Left lobe of liver (tissue), 2 donors: ENCODE measurements at regions not wholly inside any gene's neighbourhood (a gene's known extent, or its start where the extent isn't known, plus 50 kb on each side); places are given as distances from the start of the nearest gene placed in this dataset.
"Not testable (repeated sequence)": the region's sequence is repeated elsewhere in the genome, so short reads cannot be mapped to it uniquely, and the experiment has no call there.

Experiments used
- ATAC-seq: fragments of 200-7000 bp; cut with Tn5 transposase; one replicate; pipeline ENCODE4 v1.9.1; 2020; ENCODE audit warnings: mild to moderate bottlenecking, moderate library complexity
- DNase-seq: peaks from one replicate; pipeline ENCODE4 v3.0.0-alpha.2; 2020; ENCODE audit warnings: low spot score
- donor health status: DM: no; HTN: no; CAD: no; lungs with moderate emphysema.
- donor health status: DM: no; HTN: yes; CAD: no.

DNA sequence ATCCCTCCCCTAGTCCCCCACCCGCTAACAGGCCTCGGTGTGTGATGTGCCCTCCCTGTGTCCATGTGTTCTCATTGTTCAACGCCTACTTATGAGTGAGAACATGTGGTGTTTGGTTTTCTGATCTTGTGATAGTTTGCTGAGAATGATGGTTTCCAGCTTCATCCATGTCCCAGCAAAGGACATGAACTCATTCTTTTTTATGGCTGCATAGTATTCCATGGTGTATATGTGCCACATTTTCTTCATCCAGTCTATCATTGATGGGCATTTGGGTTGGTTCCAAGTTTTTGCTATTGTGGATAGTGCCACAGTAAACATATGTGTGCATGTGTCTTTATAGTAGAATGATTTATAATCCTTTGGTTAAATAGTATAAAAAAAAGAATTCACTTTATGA lies 380.9 kb upstream of the ST8SIA4 start:
- DNase-seq, ATAC-seq: not testable (repeated sequence)

DNA sequence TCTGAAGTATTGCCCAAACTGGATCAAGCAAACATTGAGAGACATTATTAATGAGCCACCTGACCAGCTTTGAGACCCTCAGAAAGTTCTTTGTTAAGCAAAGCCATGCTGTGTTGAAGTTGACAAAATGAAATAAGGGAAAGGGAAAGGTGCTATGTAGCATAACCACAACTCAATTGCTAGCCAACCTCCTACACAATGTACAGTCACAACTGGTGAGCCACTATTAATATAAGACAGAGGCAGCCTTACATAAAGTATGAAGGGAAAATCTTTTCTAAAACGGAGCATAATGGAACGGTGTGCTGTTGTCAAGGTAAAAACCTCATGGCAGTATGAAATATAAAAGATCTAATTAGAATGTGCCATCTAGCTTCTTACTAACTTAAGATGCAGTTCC lies 375.8 kb upstream of the ST8SIA4 start:
- DNase-seq = no peak
- no peak for ATAC-seq

DNA sequence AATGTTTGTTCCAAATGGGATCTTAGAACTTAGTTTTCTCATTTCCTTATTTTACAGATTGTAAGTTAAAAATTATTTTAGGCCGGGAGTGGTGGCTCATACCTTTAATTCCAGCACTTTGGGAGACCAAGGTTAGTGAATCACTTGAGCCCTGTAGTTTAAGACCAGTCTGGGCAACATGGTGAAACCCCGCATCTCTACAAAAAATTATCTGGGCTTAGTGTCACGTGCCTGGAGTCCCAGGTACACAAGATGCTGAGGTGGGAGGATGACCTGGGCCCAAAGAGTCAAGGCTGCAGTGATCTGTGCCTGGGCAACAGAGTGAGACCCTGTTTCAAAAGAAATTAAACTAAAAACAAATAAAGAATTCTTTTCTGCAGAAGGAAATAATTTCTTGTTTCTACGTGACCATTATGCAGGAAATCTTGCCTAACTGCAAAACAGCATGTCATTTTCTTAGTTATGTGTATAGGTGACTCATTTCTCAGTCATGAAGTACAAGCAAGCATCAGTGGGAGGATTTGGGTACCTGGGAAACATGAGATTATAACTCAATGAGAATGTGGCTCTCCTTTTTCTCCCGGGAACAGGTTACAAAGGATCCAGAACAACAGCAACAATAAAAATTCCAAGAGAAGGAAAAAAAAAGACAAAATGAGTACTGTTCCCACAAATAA lies 375.1 kb upstream of the ST8SIA4 start:
- ATAC-seq = no peak

DNA sequence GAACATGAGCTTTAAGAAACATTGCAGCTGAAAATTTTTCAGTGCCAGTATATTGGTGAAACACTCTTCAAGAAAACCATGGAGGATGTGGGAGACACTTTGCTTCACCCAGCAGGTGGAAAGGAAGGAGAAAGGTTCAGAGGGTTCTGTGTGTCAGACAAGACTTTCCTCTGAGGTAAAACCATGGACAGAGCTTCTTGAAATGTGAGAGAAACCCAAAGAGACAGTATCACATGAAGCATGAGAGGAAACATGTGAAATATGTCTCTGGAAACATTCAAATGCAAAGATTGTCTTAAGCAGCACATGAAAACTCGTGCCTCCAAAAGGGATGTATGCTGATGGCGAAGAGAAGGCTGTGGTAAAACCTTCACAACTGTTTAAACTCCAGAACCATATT lies 368.9 kb upstream of the ST8SIA4 start:
- no peak for ATAC-seq

More for the DNA sequence above, 375.1 kb upstream of the ST8SIA4 start:
- DNase-seq = no peak

DNA sequence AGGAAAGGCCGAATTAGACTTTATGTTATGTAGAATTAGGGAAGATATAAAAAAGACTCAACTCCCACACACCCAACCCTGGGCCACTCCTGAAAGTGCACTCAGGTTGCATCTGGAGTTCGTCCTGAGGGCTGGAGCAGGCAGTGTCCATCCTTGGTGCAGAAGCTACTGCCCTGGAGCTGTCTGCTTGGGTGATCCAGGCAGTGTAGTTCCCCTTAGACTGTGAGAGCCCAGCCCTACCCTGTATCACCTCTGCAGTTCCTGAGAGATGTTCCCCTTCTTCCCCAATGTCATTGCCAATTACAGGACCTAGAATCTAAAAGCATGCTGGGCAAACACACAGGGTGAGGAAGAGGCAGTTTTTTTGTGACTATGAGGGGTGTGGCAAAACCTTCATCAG lies 368.3 kb upstream of the ST8SIA4 start:
- no peak for DNase-seq
- no peak for ATAC-seq

More for the DNA sequence above, 368.9 kb upstream of the ST8SIA4 start:
- DNase-seq = no peak

DNA sequence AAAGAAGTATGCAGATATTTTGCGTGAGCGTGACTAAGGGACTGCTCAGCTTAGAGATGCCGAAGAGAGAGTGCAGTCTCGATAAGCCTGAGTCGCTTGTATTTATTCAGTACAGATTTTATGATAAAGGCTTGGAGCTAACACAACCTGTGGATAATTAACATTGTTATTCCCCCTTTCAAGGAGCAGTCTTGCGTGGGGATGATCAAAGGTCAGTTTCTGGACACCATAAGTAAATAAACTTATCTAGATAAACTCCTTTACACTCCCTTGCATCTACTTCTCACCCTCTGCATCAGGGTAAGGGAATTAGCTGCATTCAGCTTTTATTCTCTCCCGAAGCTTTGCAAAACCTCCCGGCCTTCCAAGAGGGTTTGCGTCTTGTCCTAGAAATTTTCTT lies 357.8 kb upstream of the ST8SIA4 start:
- no peak for DNase-seq
- ATAC-seq = no peak

DNA sequence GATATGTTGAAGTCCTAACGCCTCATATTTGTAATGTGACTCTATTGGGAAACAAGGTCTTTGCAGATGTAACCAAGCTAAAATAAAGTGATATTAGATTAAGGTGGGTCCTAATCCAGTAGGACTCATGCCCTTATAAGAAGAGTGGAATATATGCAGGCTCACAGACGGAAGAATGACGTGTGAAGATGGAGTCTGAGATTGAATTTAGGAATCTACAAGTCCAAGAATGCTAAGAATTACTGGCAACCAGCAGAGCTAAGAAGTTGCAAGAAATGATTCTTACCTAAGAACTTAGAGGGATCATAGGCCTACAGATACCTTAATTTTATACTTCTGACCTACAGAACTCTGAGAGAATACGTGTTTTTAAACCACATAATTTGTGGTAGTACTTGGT lies 350.0 kb upstream of the ST8SIA4 start:
- DNase-seq = no peak
- no peak for ATAC-seq

DNA sequence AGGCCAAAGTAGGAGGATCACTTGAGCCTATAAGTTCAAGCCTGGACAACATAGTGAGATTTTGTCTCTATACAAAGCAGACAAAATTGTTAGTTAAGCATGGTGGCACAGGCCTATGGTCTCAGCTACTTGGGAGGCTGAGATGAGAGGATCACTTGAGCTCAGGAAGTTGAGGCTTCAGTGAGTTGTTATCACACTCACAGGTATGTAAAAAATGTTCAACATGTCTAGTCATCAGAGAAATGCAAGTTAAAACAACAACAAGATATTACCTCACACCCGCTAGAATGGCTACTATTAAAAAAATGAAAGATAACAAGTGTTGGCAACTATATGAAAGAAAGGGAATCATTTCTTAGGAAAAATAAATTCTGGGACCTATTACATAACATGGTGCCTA lies 341.5 kb upstream of the ST8SIA4 start:
- ATAC-seq (no peak), DNase-seq (no peak)

DNA sequence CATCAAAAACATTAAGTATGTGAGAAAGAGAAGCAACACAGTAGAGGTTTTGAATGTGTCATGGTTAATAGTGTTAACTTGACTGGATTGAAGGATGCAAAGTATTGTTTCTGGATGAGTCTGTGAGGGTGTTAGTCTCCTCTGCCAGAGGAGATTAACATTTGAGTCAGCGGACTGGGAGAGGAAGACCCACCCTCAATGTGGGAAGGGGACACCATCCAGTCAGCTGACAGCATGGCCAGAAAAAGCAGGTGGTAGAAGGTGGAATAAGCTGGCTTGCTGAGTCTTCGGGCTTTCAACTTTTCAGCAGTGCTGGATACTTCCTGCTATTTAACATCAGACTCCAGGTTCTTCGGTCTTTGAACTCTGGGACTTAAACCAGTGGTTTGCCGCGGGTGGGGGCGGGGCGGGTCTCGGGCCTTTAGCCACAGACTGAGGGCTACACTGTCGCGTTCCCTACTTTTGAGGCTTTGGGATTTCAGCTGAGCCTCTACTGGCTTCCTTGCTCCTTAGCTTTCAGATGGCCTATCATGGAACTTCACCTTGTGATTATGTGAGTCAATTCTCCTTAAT lies 309.9 kb upstream of the ST8SIA4 start:
- no peak for ATAC-seq
- no peak for DNase-seq

DNA sequence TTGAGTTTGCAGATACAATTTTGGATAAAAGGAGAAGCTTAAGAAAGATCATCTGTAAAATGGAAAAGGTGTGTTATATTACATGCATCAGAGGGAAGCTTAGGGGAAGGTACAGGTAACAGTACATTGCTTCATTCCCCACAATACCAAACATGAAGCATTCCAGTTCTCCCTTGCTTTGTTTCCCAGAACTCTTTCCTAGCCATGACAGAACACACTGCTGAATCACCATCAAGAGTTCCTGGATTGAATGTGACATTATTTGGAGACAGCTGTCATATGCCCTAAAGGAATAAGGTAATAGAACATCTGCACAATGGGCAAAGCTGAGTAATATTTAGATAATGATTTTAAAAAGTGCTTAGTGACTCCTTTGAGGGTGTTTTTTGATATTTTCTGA lies 303.5 kb upstream of the ST8SIA4 start:
- DNase-seq = no peak

DNA sequence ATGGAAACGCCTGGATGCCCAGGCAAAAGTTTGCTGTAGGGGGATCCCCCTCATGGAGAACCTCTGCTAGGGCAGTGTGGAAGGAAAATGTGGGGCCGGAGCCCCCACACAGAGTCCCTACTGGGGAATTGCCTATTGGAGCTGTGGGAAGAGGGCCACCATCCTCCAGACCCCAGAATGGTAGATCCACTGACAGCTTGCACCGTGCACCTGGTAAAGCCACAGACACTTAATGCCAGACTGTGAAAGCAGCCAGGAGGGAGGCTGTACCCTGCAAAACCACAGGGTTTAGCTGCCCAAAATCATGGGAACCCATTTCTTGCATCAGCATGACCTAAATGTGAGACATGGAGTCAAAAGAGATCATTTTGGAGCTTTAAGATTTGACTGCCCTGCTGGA lies 302.0 kb upstream of the ST8SIA4 start:
- not testable (repeated sequence) for DNase-seq

More for the DNA sequence above, 303.5 kb upstream of the ST8SIA4 start:
- ATAC-seq = no peak

DNA sequence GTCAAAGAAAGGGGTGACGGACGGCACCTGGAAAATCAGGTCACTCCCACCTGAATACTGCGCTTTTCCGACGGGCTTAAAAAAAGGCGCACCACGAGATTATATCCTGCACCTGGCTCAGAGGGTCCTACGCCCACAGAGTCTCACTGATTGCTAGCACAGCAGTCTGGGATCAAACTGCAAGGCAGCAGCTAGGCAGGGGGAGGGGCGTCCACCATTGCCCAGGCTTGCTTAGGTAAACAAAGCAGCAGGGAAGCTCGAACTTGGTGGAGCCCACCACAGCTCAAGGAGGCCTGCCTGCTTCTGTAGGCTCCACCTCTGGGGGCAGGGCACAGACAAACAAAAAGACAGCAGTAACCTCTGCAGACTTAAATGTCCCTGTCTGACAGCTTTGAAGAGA lies 277.3 kb upstream of the ST8SIA4 start:
- DNase-seq, ATAC-seq: not testable (repeated sequence)

More for the DNA sequence above, 302.0 kb upstream of the ST8SIA4 start:
- ATAC-seq = not testable (repeated sequence)

DNA sequence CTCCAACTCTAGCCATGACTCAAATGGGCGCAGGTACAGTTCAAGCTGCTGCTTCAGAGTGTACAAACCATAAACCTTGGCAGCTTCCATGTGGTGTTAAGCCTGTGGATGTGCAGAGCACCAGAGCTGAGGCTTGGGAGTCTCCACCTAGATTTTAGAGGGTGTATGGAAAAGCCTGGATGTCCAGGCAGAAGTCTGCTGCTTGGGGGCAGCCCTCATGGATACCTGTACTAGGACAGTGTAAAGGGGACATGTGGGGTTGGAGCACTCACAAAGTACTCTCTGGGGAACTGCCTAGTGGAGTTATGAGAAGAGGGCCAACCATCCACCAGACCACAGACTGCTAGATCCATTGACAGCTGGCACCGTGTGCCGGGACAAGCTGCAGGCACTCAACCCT lies 273.5 kb upstream of the ST8SIA4 start:
- ATAC-seq (no peak), DNase-seq (no peak)

DNA sequence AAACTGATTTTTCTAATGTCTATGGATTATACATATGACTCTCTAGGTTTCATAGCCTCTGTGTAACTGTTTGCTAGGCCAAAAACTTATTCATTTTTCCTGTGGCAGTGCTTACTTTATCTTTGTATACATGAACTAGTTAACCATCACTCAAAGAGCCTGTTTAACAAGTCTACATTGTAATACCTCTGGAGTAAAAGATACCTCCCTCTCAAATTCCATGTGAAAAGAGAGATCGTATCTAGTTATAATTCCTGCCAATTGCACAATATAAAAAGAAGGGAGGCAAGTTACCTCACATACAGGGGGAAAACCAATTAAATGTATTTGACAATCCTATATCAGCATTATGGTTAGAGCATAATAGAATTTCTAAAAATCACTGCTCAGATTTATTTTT lies 271.9 kb upstream of the ST8SIA4 start:
- ATAC-seq = no peak
- no peak for DNase-seq

DNA sequence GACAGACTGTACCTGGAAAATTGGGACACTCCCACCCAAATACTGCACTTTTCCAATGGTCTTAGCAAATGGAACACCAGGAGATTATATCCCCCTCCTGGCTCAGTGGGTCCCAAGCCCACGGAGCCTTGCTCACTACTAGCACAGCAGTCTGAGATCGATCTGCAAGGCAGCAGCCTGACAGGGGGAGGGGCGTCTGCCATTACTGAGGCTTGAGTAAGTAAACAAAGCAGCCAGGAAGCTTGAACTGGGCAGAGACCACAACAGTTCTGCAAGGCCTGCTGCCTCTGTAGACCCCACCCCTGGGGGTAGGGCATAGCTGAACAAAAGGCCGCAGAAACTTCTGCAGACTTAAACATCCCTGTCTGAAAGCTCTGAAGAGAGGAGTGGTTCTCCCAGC lies 260.0 kb upstream of the ST8SIA4 start:
- ATAC-seq = no peak

DNA sequence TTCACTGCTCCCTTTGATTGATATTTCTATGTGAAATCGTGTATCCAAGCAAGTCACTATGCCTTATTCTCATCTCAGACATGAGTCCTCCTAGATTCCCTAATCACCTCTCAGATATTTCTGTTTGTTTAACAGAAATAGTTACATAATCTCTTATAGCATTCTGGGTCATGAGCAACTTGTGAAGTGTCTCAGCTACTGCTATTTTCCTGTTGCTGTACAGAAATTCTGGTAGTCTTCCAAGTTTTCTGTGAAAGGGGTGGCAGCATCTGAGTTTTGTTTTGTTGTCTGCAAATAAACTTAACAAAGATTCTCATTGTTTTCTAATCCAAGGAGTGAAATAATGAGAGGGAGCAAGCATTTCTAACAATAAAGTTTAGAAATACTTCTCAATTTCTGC lies 256.9 kb upstream of the ST8SIA4 start:
- DNase-seq (no peak), ATAC-seq (no peak)

More for the DNA sequence above, 260.0 kb upstream of the ST8SIA4 start:
- no peak for DNase-seq

DNA sequence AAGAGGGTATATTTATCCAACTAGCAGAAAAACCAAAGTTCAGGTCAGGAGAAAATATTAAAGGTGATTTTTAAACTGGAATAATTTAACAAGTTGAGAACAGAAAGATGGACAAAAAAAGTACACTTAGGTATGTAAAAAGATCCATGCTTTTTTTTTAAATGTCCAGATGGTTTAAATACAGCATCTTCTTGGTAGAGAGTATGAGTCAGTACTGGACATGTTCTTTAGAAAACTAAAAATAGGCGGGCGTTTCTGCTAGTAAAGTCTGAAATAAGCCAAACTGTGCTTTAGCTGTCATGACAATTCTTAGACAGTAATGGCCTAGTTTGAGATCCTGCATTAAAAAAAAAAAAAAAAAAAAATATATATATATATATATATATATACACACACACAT lies 255.9 kb upstream of the ST8SIA4 start:
- ATAC-seq = no peak
- no peak for DNase-seq

DNA sequence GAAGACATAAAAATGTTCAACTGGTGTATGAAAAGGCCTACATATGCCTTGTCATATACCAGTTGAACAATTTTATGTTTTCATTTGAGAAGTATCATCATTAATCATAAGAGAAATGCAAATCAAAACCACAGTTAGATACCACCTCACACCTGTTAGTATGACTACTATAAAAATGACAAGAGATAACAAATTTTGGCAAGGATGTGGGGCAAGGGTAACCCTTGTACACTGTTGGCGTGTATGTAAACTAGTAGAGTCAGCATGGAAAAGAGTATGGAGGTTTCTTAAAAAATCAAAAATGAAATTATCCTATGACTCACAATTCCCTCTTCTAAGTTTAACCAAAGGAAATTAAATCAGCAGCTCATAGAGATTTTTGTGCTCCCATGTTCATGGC lies 250.4 kb upstream of the ST8SIA4 start:
- ATAC-seq (no peak), DNase-seq (no peak)

DNA sequence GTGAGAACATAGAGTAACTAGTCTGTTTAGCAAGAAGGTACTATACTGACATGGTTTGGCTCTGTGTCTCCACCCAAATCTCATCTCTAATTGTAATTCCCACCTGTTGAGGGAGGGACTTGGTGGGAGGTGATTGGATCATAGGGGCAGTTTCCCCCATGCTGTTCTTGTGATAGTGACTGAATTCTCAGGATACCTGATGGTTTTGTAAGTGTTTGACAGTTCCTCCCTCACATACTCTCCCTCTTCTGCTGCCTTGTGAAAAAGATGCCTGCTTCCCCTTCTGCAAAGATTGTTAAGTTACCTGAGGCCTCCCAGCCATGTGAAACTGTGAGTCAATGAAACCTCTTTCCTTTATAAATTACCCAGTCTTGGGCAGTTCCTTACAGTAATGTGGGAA lies 240.4 kb upstream of the ST8SIA4 start:
- ATAC-seq (no peak), DNase-seq (no peak)

DNA sequence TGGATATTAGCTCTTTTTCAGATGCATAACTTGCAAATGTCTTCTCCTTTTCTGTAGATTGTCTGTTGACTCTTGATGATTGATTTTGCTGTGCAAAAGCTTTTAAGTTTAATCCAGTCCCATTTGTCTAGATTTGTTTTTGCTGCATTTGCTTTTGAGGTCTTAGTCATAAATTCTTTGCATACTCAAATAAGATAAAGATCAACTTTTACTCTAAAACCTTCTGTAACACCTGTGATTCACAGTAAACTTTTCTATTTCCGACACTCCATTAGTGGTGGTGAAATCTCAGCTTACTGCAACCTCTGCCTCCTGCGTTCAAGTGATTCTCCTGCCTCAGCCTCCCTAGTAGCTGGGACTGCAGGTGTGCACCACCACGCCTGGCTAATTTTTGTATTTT lies 239.0 kb upstream of the ST8SIA4 start:
- ATAC-seq (no peak), DNase-seq (no peak)

DNA sequence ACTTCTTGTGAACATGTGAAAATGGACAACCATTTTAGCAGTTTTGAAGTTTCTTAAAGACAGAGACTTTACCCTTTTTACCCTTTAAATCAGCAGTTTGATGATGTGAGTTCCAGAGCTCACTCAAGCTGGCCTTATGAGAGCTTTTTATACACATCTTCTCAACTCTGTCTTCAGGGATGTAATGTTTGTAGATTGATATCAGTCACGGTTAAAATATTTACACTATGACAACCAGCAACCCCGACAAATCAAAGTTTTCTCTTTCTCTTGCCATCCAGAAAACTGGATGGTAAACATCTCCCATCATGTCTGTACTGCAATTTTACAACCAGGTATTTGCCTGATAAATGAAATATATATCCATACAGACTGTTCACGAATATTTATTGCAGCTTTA lies 233.4 kb upstream of the ST8SIA4 start:
- DNase-seq = no peak
- no peak for ATAC-seq

DNA sequence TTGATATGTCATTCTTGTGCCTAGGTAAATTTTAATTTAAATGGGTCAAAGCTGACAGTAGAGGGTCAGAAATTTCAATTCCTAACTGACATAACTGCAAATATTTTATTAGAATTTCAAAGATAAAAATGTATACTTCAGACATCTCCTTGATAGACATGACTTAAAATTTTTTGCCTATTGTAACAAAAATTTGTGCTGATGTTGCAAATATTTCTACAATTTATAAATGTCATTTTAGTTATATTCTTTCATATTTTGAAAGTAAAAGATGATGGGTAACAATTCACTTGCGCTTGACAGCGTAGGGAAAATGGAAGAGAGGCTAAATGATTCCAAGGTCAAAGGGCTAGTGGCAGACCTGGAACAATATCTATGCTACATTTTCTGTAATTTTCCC lies 220.3 kb upstream of the ST8SIA4 start:
- ATAC-seq (no peak), DNase-seq (no peak)

DNA sequence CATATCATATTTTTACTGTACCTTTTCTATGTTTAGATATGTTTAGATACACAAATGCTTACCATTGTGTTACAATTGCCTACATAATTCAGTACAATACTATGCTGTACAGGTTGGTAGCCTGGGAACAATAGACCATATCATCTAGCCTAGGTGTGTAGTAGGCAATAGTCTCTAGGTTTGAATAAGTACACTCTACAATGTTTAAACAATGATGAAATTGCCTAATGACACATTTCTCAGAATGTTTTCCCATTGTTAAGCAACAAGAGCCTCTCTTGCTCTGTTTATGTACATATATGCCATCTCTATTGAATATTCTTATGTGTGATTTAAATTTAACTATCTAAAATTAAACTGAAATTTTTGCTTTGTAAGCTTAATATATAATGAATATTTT lies 209.6 kb upstream of the ST8SIA4 start:
- ATAC-seq = no peak
- no peak for DNase-seq
